Peyer's patch (tissue), 4 donors: ENCODE measurements at regions not wholly inside any gene's neighbourhood (a gene's known extent, or its start where the extent isn't known, plus 50 kb on each side); places are given as distances from the start of the nearest gene placed in this dataset.

Source experiments
- CTCF ChIP-seq, 6 experiments: fragments of 450-650 bp in 4 of 6; fragments of 200-600 bp in 2 of 6; sonication (generic) in 1 of 6; IDR thresholded peaks; one replicate each; pipeline ENCODE4 v1.5.1; 2017 to 2019; ENCODE audit warnings: antibody characterized with exemption in 6 of 6, mild to moderate bottlenecking in 3 of 6, moderate library complexity in 1 of 6
- POLR2A ChIP-seq, 2 donors: fragments of 450-650 bp; IDR thresholded peaks; one replicate each; pipeline ENCODE4 v1.5.1; 2017; ENCODE audit warnings: antibody characterized with exemption in 2 of 2, mild to moderate bottlenecking in 2 of 2, moderate library complexity in 2 of 2

GRCh38 chr20:20930500-20930899 is 175.7 kb downstream of the LINC00237 start:
- TF ChIP-seq POLR2A (IDR thresholded peaks at IDR 0.05): no peak
- no peak for TF ChIP-seq CTCF (IDR thresholded peaks at IDR 0.05)
